ENCODE measurements at regions not wholly inside any gene's neighbourhood (a gene's known extent, or its start where the extent isn't known, plus 50 kb on each side); places are given as distances from the start of the nearest gene placed in this dataset.
"Not testable (repeated sequence)": the region's sequence is repeated elsewhere in the genome, so short reads cannot be mapped to it uniquely, and the experiment has no call there.

GRCh38 chr2:147181351-147182029 lies 663.3 kb upstream of the ACVR2A start:
- DNase-seq (ENCODE audit: low read depth): no peak

DNA sequence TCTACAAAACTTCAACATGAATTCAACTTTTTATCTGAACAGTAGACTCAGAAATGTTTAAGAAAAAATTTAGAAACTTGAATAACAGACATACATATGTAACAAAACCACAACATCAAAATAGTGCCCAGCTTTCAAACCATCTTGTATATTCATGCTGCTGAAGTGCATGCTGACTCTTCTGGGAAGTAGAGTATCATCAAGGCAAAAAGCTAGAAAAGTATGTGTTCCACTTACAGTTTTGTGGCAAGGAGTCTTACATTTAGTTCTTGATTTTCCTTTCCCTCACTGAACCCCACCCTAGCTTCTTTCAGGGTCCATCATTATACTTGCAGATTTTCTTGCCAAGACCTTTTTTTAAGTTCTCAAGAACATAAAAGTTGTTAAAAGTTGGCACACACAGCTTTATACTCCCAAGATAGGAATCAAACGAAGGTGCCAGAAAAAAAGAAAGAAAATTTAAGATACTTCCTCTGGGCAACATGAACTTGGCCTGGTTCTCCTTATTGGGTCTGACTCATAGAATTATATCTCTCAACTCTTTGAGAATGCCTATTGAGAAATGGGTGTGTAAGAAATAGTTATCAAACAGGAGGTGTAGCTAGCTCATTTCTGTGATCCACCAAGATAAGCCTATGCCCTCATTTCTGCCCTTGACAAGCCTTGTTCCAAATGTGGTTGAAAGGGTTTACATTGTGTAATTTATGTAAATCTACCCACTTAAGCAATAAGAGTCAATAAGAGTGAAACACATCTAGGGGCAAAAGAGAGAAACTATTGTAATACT lies 667.6 kb upstream of the ACVR2A start:
- no peak for DNase-seq (ENCODE audit: low read depth)

GRCh38 chr2:147174824-147175254 lies 670.0 kb upstream of the ACVR2A start:
- no peak for DNase-seq (ENCODE audit: low read depth)

DNA sequence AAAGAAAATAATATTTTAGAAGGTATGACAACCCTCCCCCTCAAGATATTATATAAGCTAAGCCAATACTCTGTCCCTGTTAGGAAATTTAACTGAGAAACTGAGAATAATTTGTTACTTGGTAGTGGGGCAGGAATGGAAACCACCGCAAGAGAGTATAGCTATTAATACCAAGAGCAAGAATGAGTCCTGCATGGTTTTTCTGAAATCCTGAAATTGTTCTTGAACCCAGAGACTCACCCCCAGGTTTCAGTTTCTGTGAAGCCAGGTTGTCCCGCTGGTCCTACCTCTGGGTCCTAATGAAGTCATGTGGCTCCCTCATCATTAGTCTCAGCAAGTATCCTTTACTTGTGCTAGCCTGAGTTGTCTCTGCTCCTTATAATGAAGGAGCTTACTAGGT lies 671.0 kb upstream of the ACVR2A start:
- no peak for DNase-seq (ENCODE audit: low read depth)

- DNase-seq (ENCODE audit: low read depth): no peak
Measured at GRCh38 chr2:147173189-147173581, 671.6 kb upstream of the ACVR2A start.

- no peak for DNase-seq (ENCODE audit: low read depth)
Measured at GRCh38 chr2:147172493-147173188, 672.2 kb upstream of the ACVR2A start.

DNA sequence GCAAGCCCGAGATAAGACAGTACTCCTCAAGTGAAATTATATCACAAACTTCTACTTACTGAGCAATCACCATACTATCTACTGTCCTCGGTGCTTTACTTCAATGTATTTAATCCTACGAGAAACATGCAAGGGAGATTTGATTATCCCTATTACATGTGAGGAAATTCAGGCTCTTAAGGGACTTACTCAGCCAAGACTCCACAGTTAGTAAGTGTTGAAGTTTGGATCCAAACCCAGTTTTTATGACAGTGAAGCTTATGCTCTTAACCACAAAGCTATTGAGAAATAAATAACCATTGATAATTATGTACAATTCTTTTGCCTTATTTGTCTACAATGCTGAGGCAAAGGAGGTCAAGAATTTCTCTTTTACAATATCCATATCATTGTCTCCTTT lies 672.9 kb upstream of the ACVR2A start:
- DNase-seq (ENCODE audit: low read depth): no peak

DNA sequence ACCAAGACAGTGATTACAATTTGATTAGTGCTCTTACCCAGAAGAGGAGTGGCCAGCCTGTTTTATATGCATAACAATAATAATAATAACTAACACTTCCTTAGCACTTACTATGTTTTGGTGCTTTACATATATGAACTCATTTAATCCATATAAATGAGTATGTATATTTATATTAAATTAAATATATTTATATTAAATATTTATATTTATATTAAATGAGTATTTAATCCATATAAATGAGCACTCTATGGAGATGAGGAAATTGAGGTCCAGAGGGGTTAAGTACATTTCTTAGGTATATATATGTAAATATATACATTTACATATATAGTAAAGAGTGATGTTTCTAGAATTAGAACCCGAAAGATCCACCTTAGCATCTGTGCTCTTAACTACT lies 673.9 kb upstream of the ACVR2A start:
- DNase-seq (ENCODE audit: low read depth): no peak

GRCh38 chr2:147165697-147166382 lies 679.0 kb upstream of the ACVR2A start:
- DNase-seq (ENCODE audit: low read depth): no peak

GRCh38 chr2:147164563-147164962 lies 680.3 kb upstream of the ACVR2A start:
- no peak for DNase-seq (ENCODE audit: low read depth)

DNA sequence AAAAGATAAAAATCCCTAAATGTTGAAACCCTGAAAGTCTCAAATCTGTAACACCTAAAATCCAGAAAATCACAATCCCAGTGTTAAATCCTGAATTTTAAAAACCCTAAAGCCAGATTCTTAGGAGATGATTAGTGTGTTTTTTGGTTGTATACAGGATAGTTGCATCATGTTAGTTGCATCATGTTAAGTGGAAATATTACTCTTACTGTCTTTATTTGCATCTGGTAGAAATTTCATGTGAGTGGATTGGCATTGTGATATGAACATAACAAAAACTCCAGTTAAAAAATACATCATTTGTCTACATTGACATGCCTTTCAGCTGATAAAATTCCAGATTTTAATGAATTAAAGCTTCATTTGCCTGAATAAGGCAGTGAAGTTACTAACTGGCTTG lies 683.1 kb upstream of the ACVR2A start:
- DNase-seq (ENCODE audit: low read depth): no peak

GRCh38 chr2:147156970-147157369 lies 687.9 kb upstream of the ACVR2A start:
- no peak for DNase-seq (ENCODE audit: low read depth)

DNA sequence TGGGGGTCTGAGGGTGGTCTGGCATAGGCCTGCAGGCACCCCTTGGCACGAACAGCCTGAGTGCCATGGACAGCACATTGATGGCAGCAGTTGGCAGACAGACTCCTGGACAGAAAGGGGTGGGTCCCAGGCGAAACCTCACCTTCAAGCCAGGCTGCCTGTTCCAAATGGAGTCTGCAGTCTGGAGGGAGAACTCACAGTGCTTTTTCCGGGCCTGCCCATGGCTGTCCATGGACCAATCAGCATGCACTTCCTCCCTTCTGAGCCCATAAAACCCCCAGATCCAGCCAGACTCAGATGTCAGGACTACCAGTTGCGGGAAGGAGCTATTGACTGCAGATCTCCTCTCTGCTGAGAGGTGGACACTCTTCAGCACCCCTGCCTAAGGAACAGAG lies 694.6 kb upstream of the ACVR2A start:
- no peak for DNase-seq (ENCODE audit: low read depth)

DNA sequence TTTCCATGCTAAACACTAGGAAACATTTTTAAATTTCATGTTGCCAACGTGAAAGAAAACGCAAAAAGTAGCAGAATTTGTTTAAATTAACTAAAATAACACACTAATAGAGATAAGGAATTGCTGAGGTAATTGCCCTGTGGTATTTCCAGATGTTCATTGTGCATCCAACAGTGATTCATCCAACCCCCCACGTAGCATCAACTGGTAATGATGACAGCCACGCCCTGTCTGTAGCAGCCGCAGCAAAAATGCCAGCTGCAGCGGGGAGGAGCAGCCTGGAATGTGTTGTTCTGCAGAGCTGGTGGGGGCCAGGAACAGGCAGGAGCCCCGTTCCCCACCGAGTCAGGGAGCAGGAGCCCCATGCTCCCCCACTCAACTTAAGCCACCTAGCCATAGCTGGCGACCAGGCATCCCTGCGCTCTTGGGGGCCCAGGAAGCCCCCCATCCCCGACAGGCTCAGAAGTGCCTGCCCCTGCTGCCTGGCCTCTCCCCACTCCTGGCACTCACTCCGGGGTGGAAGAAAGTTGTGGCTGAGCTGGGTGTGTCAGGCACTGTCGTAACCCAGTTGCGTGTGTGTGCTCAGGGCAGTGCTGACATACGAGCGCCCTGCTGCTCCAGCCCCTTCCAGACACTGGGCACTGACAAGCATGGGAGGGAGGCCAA lies 695.1 kb upstream of the ACVR2A start:
- no peak for DNase-seq (ENCODE audit: low read depth)

- DNase-seq (ENCODE audit: low read depth): no peak
Measured at GRCh38 chr2:147147802-147148201, 697.0 kb upstream of the ACVR2A start.

- DNase-seq (ENCODE audit: low read depth): no peak
Measured at GRCh38 chr2:147141930-147142329, 702.9 kb upstream of the ACVR2A start.

DNA sequence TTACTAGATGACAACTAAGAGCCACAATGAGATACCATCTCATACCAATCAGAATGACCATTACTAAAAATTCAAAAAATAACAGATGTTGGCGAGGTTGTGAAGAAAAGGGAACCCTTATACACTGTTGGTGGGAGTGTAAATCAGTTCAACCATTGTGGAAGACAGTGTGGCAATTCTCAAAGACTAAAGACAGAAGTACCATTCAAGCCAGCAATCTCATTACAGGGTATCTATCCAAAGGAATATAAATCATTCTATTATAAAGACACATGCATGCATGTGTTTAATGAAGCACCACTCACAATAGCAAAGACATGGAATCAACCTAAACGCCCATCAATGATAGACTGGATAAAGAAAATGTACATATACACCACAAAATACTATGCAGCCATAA lies 705.1 kb upstream of the ACVR2A start:
- not testable (repeated sequence) for DNase-seq (ENCODE audit: low read depth)

DNA sequence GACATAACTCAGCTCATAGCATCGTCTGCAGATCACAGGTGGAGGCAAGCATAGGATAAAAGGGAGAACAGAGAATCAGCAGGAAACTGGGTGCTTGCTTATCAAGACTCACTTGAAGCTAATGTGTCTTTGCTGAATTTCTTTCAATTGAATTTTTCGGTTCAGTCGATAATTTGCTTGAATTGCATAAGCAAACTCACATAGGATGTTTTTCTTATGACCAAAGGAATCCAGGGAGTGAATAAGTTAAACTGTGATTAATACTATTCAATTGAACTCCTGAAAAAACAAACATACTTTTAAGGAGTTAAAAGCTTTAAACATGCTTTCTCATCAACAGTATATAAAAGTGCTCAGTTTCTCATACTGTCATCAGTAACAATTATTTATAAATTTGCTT lies 707.1 kb upstream of the ACVR2A start:
- no peak for DNase-seq (ENCODE audit: low read depth)

DNA sequence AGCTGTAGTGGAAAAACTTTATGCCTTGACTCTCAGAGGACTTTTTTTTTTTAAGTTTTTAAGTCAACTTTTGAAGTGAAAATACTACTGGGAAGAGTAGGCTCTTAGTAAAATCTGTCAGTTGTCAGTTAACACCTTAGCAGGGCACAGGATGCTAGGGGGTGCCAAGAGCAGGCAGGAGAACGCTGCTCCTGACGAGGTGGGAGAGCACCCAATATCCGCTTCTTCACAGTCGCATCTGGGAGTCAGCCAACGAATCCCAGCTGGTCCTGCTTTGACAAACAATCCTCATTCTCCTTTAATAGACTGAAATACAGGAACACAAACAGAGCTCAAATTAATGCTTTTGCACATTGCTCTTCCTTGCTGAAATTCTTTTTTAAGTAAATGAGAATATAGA lies 709.5 kb upstream of the ACVR2A start:
- DNase-seq (ENCODE audit: low read depth): no peak

DNA sequence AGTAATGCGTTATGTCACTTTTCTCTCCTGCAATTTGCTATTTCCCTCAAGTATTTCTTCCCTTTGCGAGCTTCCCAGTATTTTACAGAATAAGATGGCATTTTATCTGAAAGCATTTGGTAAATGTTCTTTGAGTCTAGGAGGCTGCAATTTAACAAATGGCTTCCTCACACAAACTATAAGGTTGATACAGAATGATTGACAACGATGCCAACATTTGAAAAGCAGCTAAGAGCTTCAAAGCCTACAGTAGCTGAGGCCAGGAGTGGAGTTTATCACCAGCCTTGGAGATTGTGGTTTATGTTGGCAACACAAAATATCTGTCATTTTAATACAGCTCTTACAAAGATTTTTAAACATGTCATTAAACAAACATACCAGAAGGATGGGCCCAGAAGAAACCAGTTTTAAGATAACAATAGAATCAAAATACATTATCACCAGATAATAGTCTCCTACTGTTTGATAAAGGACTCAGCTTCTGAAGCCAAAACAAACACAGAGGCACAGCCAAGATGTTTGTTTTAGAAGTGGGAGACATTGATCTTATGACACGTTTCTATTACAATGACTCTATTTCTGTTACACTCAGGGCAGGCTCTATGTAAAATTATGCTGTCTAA lies 711.4 kb upstream of the ACVR2A start:
- DNase-seq (ENCODE audit: low read depth): no peak

GRCh38 chr2:147125145-147125544 lies 719.7 kb upstream of the ACVR2A start:
- no peak for DNase-seq (ENCODE audit: low read depth)

- no peak for DNase-seq (ENCODE audit: low read depth)
Measured at GRCh38 chr2:147122944-147123343, 721.9 kb upstream of the ACVR2A start.
